ENCODE measurements at regions not wholly inside any gene's neighbourhood (a gene's known extent, or its start where the extent isn't known, plus 50 kb on each side); places are given as distances from the start of the nearest gene placed in this dataset.

- no peak for DNase-seq
- intact Hi-C loops (cut with DNase I): no loop called here
- Histone ChIP-seq H3K27me3 (no peaks in the 10 kb centered on the region), H3K9me3 (no peaks in the 10 kb centered on the region), H3K4me3 (no peak overlapping the region), H3K27ac (no peak overlapping the region), H3K4me1 (ENCODE audit: insufficient read depth) (no peaks in the 10 kb centered on the region), H3K36me3 (no peaks in the 10 kb centered on the region)
- 83 to 84% (median 83%) methylated on average over 1 of the region's 1 CpG for WGBS, 3 donors
- TF ChIP-seq EP300 (IDR thresholded peaks at IDR 0.05) (no peak), CTCF (IDR thresholded peaks at IDR 0.05) (no peak), POLR2A (IDR thresholded peaks at IDR 0.05) (no peak)
Measured at GRCh38 chr12:97134495-97134894, 227.4 kb downstream of the NEDD1 start.

- no peak for TF ChIP-seq EP300 (IDR thresholded peaks at IDR 0.05)
- no peak for TF ChIP-seq POLR2A (IDR thresholded peaks at IDR 0.05)
- no peak for TF ChIP-seq CTCF (IDR thresholded peaks at IDR 0.05)
Measured at GRCh38 chr12:97140355-97140754, 233.3 kb downstream of the NEDD1 start.

GRCh38 chr12:97142737-97143410 is 235.8 kb downstream of the NEDD1 start:
- Histone ChIP-seq H3K36me3 (no peaks in the 10 kb centered on the region), H3K27me3 (no peaks in the 10 kb centered on the region), H3K4me1 (ENCODE audit: insufficient read depth) (no peaks in the 10 kb centered on the region), H3K4me3 (no peak overlapping the region), H3K27ac (no peak overlapping the region), H3K9me3 (no peaks in the 10 kb centered on the region)
- DNase-seq: no peak
- WGBS, 3 donors: 56 to 63% (median 58%) methylated on average over 6 of the region's 6 CpGs
- intact Hi-C loops (cut with DNase I): no loop called here
- TF ChIP-seq EP300 (IDR thresholded peaks at IDR 0.05): no peak
- no peak for TF ChIP-seq POLR2A (IDR thresholded peaks at IDR 0.05)
- no peak for TF ChIP-seq CTCF (IDR thresholded peaks at IDR 0.05)

More at GRCh38 chr12:97140355-97140754, 233.3 kb downstream of the NEDD1 start:
- Histone ChIP-seq H3K4me1 (ENCODE audit: insufficient read depth) (no peaks in the 10 kb centered on the region), H3K4me3 (no peak overlapping the region), H3K27ac (no peak overlapping the region), H3K9me3 (no peaks in the 10 kb centered on the region), H3K27me3 (no peaks in the 10 kb centered on the region), H3K36me3 (no peaks in the 10 kb centered on the region)
- no peak for DNase-seq
- WGBS, 3 donors: 63 to 79% (median 70%) methylated on average over 4 of the region's 4 CpGs
- intact Hi-C loops (cut with DNase I): no loop called here

- H3K4me3 ChIP-seq: no peak overlapping the region
- peak in 1 of 5 donors; percentile 16 for DNase-seq
- WGBS, 3 donors: 65 to 67% (median 67%) methylated on average over 9 of the region's 9 CpGs
- H3K4me1 ChIP-seq (ENCODE audit: insufficient read depth): no peaks in the 10 kb centered on the region
- no peaks in the 10 kb centered on the region for H3K36me3 ChIP-seq
- no peaks in the 10 kb centered on the region for H3K9me3 ChIP-seq
- no peak overlapping the region for H3K27ac ChIP-seq
- H3K27me3 ChIP-seq: no peaks in the 10 kb centered on the region
- TF ChIP-seq POLR2A (IDR thresholded peaks at IDR 0.05): no peak
- no peak for TF ChIP-seq EP300 (IDR thresholded peaks at IDR 0.05)
- no peak for TF ChIP-seq CTCF (IDR thresholded peaks at IDR 0.05)
- intact Hi-C loops (cut with DNase I): no loop called here
Measured at GRCh38 chr12:97148941-97149559, 242.0 kb downstream of the NEDD1 start.
